ENCODE measurements at regions not wholly inside any gene's neighbourhood (a gene's known extent, or its start where the extent isn't known, plus 50 kb on each side); places are given as distances from the start of the nearest gene placed in this dataset.

- H3K4me3 ChIP-seq (ENCODE audit: low read depth, low read length) = no peak overlapping the region
- no peak for TF ChIP-seq CTCF (IDR thresholded peaks at IDR 0.05; ENCODE audit: insufficient read depth, low read depth, low read length)
- no peak for DNase-seq (ENCODE audit: low read depth)
Observed at GRCh38 chr18:39555496-39555895, 1989.9 kb upstream of the CELF4 start.

- H3K4me3 ChIP-seq (ENCODE audit: low read depth, low read length) = no peak overlapping the region
- no peak for TF ChIP-seq CTCF (IDR thresholded peaks at IDR 0.05; ENCODE audit: insufficient read depth, low read depth, low read length)
- no peak for DNase-seq (ENCODE audit: low read depth)
Observed at GRCh38 chr18:39550701-39551100, 1985.1 kb upstream of the CELF4 start.

- no peak overlapping the region for H3K4me3 ChIP-seq (ENCODE audit: low read depth, low read length)
Observed at GRCh38 chr18:39549144-39549543, 1983.5 kb upstream of the CELF4 start.

GRCh38 chr18:39531659-39532058 is 1966.1 kb upstream of the CELF4 start:
- no peak overlapping the region for H3K4me3 ChIP-seq (ENCODE audit: low read depth, low read length)
- TF ChIP-seq CTCF (IDR thresholded peaks at IDR 0.05; ENCODE audit: insufficient read depth, low read depth, low read length) = no peak
- no peak for DNase-seq (ENCODE audit: low read depth)

More at GRCh38 chr18:39549144-39549543, 1983.5 kb upstream of the CELF4 start:
- TF ChIP-seq CTCF (IDR thresholded peaks at IDR 0.05; ENCODE audit: insufficient read depth, low read depth, low read length) = no peak
- no peak for DNase-seq (ENCODE audit: low read depth)

- TF ChIP-seq CTCF (IDR thresholded peaks at IDR 0.05; ENCODE audit: insufficient read depth, low read depth, low read length) = no peak
- no peak overlapping the region for H3K4me3 ChIP-seq (ENCODE audit: low read depth, low read length)
- no peak for DNase-seq (ENCODE audit: low read depth)
Observed at GRCh38 chr18:39529358-39529757, 1963.8 kb upstream of the CELF4 start.

- H3K4me3 ChIP-seq (ENCODE audit: low read depth, low read length) = no peak overlapping the region
- no peak for TF ChIP-seq CTCF (IDR thresholded peaks at IDR 0.05; ENCODE audit: insufficient read depth, low read depth, low read length)
- DNase-seq (ENCODE audit: low read depth) = peak; percentile 14
Observed at GRCh38 chr18:39527465-39527864, 1961.9 kb upstream of the CELF4 start.

- no peak for DNase-seq (ENCODE audit: low read depth)
- TF ChIP-seq CTCF (IDR thresholded peaks at IDR 0.05; ENCODE audit: insufficient read depth, low read depth, low read length) = no peak
- H3K4me3 ChIP-seq (ENCODE audit: low read depth, low read length) = no peak overlapping the region
Observed at GRCh38 chr18:39524370-39524769, 1958.8 kb upstream of the CELF4 start.

All from fibroblast of villous mesenchyme (primary cell).